ENCODE measurements at regions not wholly inside any gene's neighbourhood (a gene's known extent, or its start where the extent isn't known, plus 50 kb on each side); places are given as distances from the start of the nearest gene placed in this dataset.

GRCh38 chr5:89728750-89729149 is 680.8 kb downstream of the CETN3 start:
- no peak for DNase-seq (ENCODE audit: low read depth in 2 of 2)

- no peak for DNase-seq (ENCODE audit: low read depth in 2 of 2)
Observed at GRCh38 chr5:89728134-89728533, 681.4 kb downstream of the CETN3 start.

DNA sequence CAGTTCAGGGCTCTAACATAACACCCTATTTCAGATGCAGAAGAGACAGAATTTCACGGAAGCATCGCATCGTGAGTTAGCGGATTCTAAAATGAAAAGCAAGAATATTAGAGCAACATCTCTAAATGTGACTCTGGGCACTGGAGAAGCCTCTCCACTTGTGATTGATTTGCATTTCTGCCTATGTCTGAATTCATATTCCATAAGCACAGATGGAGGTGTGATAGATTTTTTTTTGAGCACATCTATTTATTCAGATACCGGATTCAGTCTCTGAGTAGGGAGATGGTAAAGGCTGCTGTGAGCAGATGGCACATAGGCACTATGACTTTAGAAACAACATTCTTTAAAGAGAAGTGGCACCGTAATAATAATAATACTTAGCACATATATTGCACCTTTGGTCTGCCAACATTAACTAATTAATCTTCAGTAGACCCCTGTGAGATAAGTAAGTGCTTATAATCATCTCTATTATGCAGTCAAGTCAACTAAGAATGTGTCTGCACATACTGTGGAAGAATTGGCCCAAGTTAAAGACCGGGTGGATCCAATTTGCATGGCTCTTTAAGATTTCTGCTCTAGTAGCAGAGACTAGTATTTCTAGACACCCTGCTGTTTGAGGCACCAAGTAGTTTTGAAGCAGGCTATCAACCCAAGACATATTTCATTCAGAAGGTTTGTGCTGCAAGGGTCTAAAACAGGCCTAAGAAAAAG is 685.0 kb downstream of the CETN3 start:
- no peak for DNase-seq (ENCODE audit: low read depth in 2 of 2)

DNA sequence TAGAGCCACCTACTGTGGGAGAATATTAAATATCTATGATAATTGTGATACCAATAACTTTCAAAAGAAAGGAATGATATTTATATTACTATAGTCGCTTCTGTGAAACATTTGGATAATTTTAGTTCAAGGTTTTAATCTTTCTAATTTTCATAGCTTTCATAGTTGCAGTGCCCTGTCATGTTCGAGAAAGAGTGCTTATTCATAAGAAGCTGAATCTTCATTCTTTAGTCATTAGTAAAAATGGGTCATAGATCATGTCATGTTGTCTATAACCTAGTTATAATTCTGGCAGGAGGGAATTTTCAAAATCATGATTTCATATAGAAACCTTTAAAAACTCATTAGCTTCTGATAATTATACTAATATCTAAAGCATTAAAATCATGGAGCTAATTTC is 685.6 kb downstream of the CETN3 start:
- no peak for DNase-seq (ENCODE audit: low read depth in 2 of 2)

GRCh38 chr5:89722538-89722937 is 687.0 kb downstream of the CETN3 start:
- no peak for DNase-seq (ENCODE audit: low read depth in 2 of 2)

DNA sequence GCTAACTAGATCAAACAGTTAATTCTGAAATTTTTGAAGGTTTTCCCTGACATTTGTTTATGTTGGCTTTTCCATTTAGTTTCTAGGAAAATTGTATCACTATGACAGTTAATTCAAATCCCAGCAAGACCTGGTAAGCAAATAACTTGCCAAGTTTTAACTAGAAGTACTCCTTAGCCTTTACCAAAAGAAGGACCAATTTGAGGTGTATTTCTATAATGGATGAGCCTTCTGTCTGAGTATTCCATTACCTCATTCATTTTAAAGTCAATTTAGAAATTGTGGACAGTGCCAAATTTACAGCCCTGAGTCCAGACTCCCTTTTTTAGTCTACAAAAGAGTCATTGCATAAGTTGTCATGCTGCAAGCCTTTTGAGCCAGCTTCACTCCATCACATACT is 687.6 kb downstream of the CETN3 start:
- no peak for DNase-seq (ENCODE audit: low read depth in 2 of 2)

GRCh38 chr5:89721353-89721752 is 688.2 kb downstream of the CETN3 start:
- DNase-seq (ENCODE audit: low read depth in 2 of 2): no peak

DNA sequence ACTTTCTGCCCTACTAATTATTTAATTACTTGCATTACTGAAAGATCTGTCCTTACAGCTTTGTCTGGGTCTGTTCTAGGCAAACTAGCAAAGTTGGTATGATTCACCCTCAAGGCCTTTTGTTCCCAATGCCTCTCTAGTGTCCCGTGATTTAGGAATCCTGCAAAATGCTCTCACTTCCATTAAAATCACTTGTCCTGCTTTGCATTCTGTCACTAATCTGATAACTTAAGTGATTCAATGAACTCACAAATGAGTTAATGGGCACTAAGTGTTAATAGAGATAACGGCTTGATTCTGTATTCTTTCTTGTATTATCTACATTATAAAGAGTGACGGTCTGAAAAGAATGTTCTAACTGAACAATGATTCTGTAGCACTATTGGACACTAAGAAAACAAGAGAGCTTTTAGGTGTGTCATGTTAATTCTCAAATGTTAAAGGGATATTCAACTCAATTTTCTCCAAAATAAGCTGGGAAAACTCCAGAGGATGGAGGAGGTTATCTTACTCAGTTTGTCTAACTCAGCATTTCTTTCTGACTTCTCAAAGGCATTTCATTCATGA is 697.3 kb downstream of the CETN3 start:
- DNase-seq (ENCODE audit: low read depth in 2 of 2): no peak

DNA sequence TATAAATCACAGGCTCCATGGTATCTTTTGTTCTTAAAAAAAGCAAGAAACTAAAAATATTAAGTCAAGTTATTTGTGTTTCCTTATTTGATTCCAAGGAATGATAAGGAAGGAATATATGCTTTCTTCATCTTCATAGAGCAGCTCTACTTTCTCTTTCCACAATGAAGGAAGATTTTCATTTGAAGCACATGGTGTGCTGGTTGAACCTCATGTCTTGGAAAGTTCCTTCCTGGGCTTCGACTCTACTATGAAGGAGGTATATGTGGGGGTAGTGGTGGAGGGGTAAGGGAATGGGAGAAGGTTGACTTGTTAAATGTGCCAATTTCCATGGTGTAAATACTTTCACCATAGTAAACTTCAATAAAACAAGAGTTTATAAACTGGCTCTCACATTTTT is 698.0 kb downstream of the CETN3 start:
- no peak for DNase-seq (ENCODE audit: low read depth in 2 of 2)

DNA sequence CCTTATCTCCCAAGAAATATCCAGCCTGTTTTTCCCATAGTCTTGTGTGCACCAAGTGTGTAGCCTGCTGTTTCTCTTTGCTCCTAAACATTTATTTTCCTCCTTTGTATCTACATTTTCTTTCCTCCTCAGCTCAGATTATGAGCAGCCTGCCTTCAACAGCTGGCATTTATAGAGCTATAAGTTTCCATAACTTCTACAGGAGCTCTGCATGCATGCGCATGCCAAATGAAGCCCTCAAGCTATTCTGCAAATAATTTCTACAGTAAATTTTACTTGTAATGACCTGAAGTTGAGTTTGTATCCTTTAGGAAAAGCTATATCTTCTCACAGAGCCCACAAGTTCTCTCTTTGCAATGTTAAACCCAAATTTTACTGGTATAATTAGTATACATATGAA is 699.5 kb downstream of the CETN3 start:
- no peak for DNase-seq (ENCODE audit: low read depth in 2 of 2)

DNA sequence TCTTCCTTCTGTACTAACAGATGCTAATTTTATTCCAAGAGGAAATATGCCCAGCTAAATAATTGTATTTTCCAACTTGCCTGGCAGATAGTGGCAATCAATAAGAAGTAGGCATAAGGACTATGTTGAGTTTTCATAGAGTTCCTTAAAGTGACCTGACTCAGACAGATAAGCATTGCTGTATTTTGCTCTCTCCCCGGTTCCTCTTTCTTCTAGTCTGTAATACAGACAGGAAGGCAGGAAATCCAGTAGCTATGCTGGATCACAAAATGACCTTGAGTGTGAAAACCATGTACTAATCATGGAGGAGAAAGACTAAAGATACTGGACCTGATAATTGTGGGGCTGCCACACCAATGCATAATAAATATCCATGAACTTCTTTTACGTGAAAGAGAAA is 701.7 kb downstream of the CETN3 start:
- DNase-seq (ENCODE audit: low read depth in 2 of 2): no peak

DNA sequence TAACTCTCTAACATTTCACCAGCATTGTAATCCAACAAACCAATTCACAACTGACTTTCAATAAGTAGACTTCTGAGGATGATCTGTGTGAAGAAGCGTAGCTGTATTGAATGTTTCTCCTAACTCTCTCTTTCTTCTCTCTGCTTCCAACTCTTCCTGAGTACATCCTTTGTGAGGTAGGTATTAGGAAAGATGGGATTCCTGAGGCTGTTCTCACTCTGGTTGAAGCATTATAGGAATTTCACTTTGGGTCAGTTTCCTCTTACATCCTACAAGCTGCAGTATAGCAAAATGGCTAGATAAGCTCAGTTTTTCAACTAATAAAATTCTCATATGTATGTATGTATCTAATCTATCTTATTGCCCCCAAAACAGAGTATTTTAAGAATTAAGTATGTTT is 702.8 kb downstream of the CETN3 start:
- no peak for DNase-seq (ENCODE audit: low read depth in 2 of 2)

DNA sequence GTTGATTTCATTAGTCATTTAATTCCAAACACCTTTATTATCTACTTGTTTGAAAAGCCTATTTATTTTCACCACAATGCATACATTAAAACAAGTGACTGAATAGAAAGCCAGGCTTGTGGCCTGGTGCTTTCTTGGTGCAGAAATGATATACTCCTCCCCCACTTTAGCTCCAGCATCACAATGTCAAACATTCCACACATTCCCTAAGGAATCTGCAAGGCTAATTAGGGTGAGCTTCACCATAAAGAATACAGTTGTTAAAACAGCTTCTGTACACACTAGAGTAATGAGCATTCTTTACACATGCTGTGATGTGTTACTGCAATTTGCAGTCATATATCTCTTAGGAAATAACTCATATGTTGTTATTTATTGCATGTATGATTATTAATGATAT is 705.7 kb downstream of the CETN3 start:
- DNase-seq (ENCODE audit: low read depth in 2 of 2): no peak

DNA sequence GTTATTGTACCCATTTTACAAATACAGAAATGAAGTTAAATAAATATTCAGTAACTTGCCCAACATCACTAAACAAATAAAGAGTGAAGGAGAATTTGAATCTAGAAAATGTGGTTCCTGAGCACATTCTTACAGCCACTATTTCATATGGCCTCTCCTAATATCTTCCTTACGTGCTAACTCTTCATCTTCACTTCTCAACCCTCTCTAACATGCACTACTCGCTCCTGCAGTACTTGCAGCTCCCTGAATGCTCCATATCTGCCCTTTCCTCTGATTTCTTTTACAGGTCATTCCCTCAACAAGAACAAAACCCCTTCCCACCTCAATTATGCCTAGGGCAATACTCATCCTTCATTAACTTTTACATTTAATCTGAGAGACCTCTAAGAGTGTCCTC is 711.5 kb downstream of the CETN3 start:
- no peak for DNase-seq (ENCODE audit: low read depth in 2 of 2)

GRCh38 chr5:89697581-89697980 is 712.0 kb downstream of the CETN3 start:
- no peak for DNase-seq (ENCODE audit: low read depth in 2 of 2)

- no peak for DNase-seq (ENCODE audit: low read depth in 2 of 2)
Observed at GRCh38 chr5:89695371-89695770, 714.2 kb downstream of the CETN3 start.

DNA sequence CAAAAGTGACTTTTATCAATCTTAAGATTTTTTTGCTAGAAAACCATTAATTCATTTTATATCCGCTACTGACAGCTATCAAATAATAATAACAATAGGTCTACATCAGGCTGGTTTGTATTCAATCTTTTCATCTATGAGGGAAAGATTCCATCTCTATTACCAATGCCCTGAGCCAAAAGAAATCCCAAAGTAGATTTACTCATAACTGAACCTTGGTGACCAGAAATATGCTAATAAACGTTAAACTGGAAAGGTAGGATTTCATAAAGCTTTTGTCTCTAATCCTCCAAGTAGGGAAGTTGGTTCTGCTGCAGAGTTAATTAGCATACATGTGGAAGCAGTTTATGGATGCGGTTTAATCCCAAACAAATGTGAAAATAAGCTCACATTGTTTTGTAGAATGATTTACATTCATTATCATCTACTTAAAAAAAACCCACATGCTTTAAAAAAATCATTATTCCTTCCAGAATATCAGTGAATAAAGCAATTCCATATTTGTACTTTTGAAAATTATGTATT is 715.5 kb downstream of the CETN3 start:
- DNase-seq (ENCODE audit: low read depth in 2 of 2): no peak

DNA sequence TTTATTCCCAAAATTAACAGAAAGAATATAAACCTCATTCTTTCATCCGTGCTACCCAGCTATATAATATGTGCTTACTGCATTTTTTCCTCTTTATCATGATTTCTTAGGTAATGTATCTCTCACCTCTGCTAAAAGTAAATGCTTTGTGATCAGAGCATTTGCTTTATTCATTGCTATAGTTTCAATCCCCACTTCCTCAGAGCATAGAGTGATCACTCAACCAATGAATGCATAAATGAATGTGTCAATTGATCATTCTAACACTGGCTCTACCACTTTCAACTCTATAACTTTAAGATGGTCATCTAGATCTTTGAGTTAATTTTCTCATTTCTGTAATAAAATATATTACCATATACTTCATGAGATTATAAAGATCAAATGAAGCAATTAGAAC is 719.2 kb downstream of the CETN3 start:
- DNase-seq (ENCODE audit: low read depth in 2 of 2): no peak

- DNase-seq (ENCODE audit: low read depth in 2 of 2): no peak
Observed at GRCh38 chr5:89686081-89686765, 723.3 kb downstream of the CETN3 start.

GRCh38 chr5:89676634-89677033 is 732.9 kb downstream of the CETN3 start:
- no peak for DNase-seq (ENCODE audit: low read depth in 2 of 2)

DNA sequence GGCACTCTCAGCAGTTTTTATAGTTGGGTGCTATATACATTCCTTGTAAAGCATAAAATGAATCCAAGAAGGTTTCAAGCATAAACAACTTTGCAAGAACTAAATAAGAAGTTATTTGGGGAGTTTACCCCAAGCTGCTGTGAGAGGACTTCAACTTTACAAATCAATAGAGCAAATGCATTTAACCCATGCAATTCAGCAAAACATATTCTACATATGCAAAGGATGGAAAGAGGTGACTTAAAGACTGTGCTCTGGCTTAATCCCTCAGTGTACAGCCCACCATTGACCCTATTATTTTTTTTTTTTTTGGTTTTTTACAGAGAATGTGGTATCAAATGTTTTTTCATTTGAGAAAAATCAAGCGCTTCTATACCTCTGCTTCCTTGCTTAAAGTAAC is 736.5 kb downstream of the CETN3 start:
- DNase-seq (ENCODE audit: low read depth in 2 of 2): no peak

DNA sequence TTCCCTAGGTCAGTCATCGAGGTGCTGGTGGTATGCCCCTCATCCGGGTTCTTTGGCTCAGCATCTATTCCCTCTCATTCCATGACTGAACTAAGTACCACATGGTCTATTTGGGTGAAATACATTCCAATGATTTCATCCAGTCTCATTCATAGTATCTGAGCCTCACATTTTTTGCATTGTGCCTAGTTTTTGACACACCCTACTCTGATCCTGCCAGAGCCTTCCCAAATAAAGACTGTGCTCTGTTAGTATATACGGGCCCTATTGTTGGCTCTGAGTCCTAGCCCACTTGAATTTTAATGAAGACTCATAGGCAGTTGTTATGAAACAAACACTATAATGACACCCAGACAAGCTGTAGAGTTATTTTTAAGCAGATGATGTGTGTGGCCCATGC is 740.7 kb downstream of the CETN3 start:
- no peak for DNase-seq (ENCODE audit: low read depth in 2 of 2)

DNA sequence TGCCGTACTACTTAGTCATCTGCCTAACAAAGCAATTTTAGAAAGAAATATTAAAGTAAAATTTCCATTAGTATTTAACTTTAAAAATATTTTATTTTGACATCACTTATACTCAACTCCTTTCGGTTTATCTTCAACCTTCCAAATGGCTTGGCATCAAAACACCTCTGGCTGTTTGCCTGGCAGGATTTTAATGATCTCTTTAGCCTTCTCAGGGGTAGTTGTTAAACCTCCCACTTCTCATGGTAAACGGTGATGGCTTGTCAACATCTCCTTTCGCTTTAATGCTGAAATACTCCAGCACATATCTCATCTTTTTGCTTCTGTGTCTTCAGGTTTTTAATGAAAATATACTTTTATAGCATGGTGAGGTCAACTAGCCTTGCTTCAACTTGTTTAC is 747.1 kb downstream of the CETN3 start:
- no peak for DNase-seq (ENCODE audit: low read depth in 2 of 2)

Measured in activated CD8-positive, alpha-beta memory T cell treated with anti-CD3 and anti-CD28 coated beads for 4 hours (primary cell).